Left lung (tissue), 4 donors: ENCODE measurements at regions not wholly inside any gene's neighbourhood (a gene's known extent, or its start where the extent isn't known, plus 50 kb on each side); places are given as distances from the start of the nearest gene placed in this dataset.
"Not testable (repeated sequence)": the region's sequence is repeated elsewhere in the genome, so short reads cannot be mapped to it uniquely, and the experiment has no call there.

Experiments used
- ATAC-seq: fragments of 200-7000 bp; cut with Tn5 transposase; one replicate; pipeline ENCODE4 v1.9.1; 2020; ENCODE audit warnings: moderate library complexity
- DNase-seq, 4 donors: peaks; one replicate each; pipeline ENCODE4 v3.0.0-alpha.2; 2013 to 2020
- H3K27ac ChIP-seq, 2 donors: fragments of 200-600 bp; sonication (generic) in 1 of 2; one replicate each; pipeline versions ENCODE4 v1.5.0 to v1.8.0; 2020 to 2021
- H3K27me3 ChIP-seq, 2 donors: fragments of 200-600 bp; sonication (generic) in 1 of 2; one replicate each; pipeline versions ENCODE4 v1.5.0 to v1.8.0; 2020 to 2021
- H3K36me3 ChIP-seq, 2 donors: fragments of 200-600 bp; sonication (generic) in 1 of 2; one replicate each; pipeline versions ENCODE4 v1.5.0 to v1.8.0; 2020 to 2021
- H3K4me1 ChIP-seq, 2 donors: fragments of 200-600 bp; one replicate each; pipeline ENCODE4 v1.8.0; 2021
- H3K4me3 ChIP-seq, 2 donors: fragments of 200-600 bp; sonication (generic) in 1 of 2; one replicate each; pipeline versions ENCODE4 v1.5.0 to v1.8.0; 2020 to 2021; ENCODE audit warnings: mild to moderate bottlenecking in 1 of 2
- H3K9me3 ChIP-seq, 2 donors: fragments of 200-600 bp; sonication (generic) in 1 of 2; one replicate each; pipeline versions ENCODE4 v1.5.0 to v1.8.0; 2020 to 2021
- CTCF ChIP-seq, 2 donors: fragments of 200-600 bp; sonication (generic) in 1 of 2; IDR thresholded peaks; one replicate each; pipeline versions ENCODE4 v1.5.0 to v1.8.0; 2021; ENCODE audit warnings: antibody characterized with exemption in 2 of 2
- intact Hi-C, 2 donors: fragments of 100-400 bp; cut with DNase I; formaldehyde crosslinking; loops; one replicate each; pipeline versions ENCODE4 v1.11.2 to v1.14.2; 2022
- donor health status: DM: no; HTN: yes; CAD: no.
- donor health status: DM: no; HTN: no; CAD: no.

GRCh38 chr6:85004361-85004995 is 240.1 kb upstream of the TBX18 start:
- DNase-seq: peak in 2 of 4 donors; percentile 81 to 83
- no peaks in the 10 kb centered on the region for H3K4me1 ChIP-seq
- TF ChIP-seq CTCF (IDR thresholded peaks at IDR 0.05): no peak
- H3K27me3 ChIP-seq: no peaks in the 10 kb centered on the region
- intact Hi-C loops: no loop called here
- no peaks in the 10 kb centered on the region for H3K9me3 ChIP-seq
- no peak overlapping the region for H3K27ac ChIP-seq
- no peak overlapping the region for H3K4me3 ChIP-seq
- peak; percentile 26 for ATAC-seq
- H3K36me3 ChIP-seq: no peaks in the 10 kb centered on the region

GRCh38 chr6:85002847-85003246 is 238.4 kb upstream of the TBX18 start:
- intact Hi-C loops: no loop called here
- no peaks in the 10 kb centered on the region for H3K4me1 ChIP-seq
- no peak for ATAC-seq
- H3K27ac ChIP-seq: no peak overlapping the region
- H3K36me3 ChIP-seq: no peaks in the 10 kb centered on the region
- no peak for TF ChIP-seq CTCF (IDR thresholded peaks at IDR 0.05)
- no peaks in the 10 kb centered on the region for H3K9me3 ChIP-seq
- H3K4me3 ChIP-seq: no peak overlapping the region
- no peaks in the 10 kb centered on the region for H3K27me3 ChIP-seq
- DNase-seq: no peak

GRCh38 chr6:85000001-85000400 is 235.6 kb upstream of the TBX18 start:
- DNase-seq (no peak), ATAC-seq (no peak)
- H3K4me3 ChIP-seq: no peak overlapping the region
- intact Hi-C loops: no loop called here
- H3K9me3 ChIP-seq: no peaks in the 10 kb centered on the region
- no peaks in the 10 kb centered on the region for H3K27me3 ChIP-seq
- no peaks in the 10 kb centered on the region for H3K36me3 ChIP-seq
- TF ChIP-seq CTCF (IDR thresholded peaks at IDR 0.05): no peak
- no peaks in the 10 kb centered on the region for H3K4me1 ChIP-seq
- no peak overlapping the region for H3K27ac ChIP-seq

GRCh38 chr6:84998223-84998622 is 233.8 kb upstream of the TBX18 start:
- peaks cover 0 to 3% of the 10 kb centered on the region in 2 donors for H3K9me3 ChIP-seq
- DNase-seq: no peak
- no peaks in the 10 kb centered on the region for H3K36me3 ChIP-seq
- no peak for TF ChIP-seq CTCF (IDR thresholded peaks at IDR 0.05)
- no peak overlapping the region for H3K4me3 ChIP-seq
- ATAC-seq: no peak
- H3K27ac ChIP-seq: no peak overlapping the region
- no peaks in the 10 kb centered on the region for H3K27me3 ChIP-seq
- H3K4me1 ChIP-seq: no peaks in the 10 kb centered on the region
- intact Hi-C loops: no loop called here

- H3K27me3 ChIP-seq, DNase-seq, intact Hi-C loops, H3K27ac ChIP-seq, H3K4me1 ChIP-seq, H3K4me3 ChIP-seq, H3K36me3 ChIP-seq, ATAC-seq: not testable (repeated sequence)
- H3K9me3 ChIP-seq: peaks cover 0 to 30% of the 10 kb centered on the region in 2 donors
Measured at GRCh38 chr6:84988766-84989165, 224.4 kb upstream of the TBX18 start.

GRCh38 chr6:84985490-84985889 is 221.1 kb upstream of the TBX18 start:
- H3K27ac ChIP-seq, DNase-seq, H3K4me3 ChIP-seq, ATAC-seq, H3K4me1 ChIP-seq, H3K36me3 ChIP-seq, intact Hi-C loops, H3K27me3 ChIP-seq: not testable (repeated sequence)
- peaks cover 0 to 18% of the 10 kb centered on the region in 2 donors for H3K9me3 ChIP-seq
